IMR-90 (cell line): ENCODE measurements at regions not wholly inside any gene's neighbourhood (a gene's known extent, or its start where the extent isn't known, plus 50 kb on each side); places are given as distances from the start of the nearest gene placed in this dataset.

Experiments used
- ATAC-seq: fragments of 200-7000 bp; cut with Tn5 transposase; 2 replicates; pipeline ENCODE4 v1.9.1; 2020; ENCODE audit warnings: low read depth, mild to moderate bottlenecking, moderate library complexity
- BruUV-seq: library from RNA; stranded (reverse); fragments of 400-500 nt; replicated peaks from 2 replicates; lab custom pipeline; 2021; lab: Mats Ljungman, UMichigan
- CTCF ChIA-PET: fragments of 300-600 bp; formaldehyde crosslinking; extraction: SDS; loops from one replicate; lab custom pipeline; 2021; ENCODE audit warnings: antibody characterized with exemption; lab: Yijun Ruan, JAX
- POLR2A ChIA-PET: fragments of 300-600 bp; sonication (Branson Sonifier 250); formaldehyde crosslinking; loops from one replicate; lab custom pipeline; 2022; ENCODE audit warnings: antibody characterized with exemption; ENCODE audit not compliant: unreplicated experiment; lab: Charles Lee
- DNase-seq: peaks from one replicate; pipeline ENCODE4 v3.0.0; 2013
- H2AFZ ChIP-seq: replicated peaks from 2 replicates; pipeline ENCODE3; 2013; ENCODE audit warnings: low read length, mild to moderate bottlenecking; ENCODE audit not compliant: poor library complexity
- H2AK5ac ChIP-seq: 2 replicates; pipeline ENCODE4 v1.6.1; 2013; ENCODE audit warnings: low read depth, low read length, inconsistent platforms
- H2AK9ac ChIP-seq: replicated peaks from 2 replicates; pipeline ENCODE3; 2013; ENCODE audit warnings: mild to moderate bottlenecking, low read depth, low read length, moderate library complexity; ENCODE audit not compliant: poor library complexity
- H2BK120ac ChIP-seq: 2 replicates; pipeline ENCODE4 v1.6.1; 2013; ENCODE audit warnings: low read depth, low read length, inconsistent platforms
- H2BK15ac ChIP-seq: 3 replicates; pipeline ENCODE4 v1.6.1; 2013; ENCODE audit warnings: low read depth, low read length, inconsistent platforms
- H2BK20ac ChIP-seq: 2 replicates; pipeline ENCODE4 v1.6.1; 2013; ENCODE audit warnings: low read depth, mild to moderate bottlenecking, inconsistent platforms, low read length, moderate library complexity
- H2BK5ac ChIP-seq: 2 replicates; pipeline ENCODE4 v1.6.1; 2013; ENCODE audit warnings: mild to moderate bottlenecking, low read depth, low read length, inconsistent platforms; ENCODE audit not compliant: poor library complexity, severe bottlenecking
- H3K14ac ChIP-seq: replicated peaks from 2 replicates; pipeline ENCODE4 v1.6.1; 2013; ENCODE audit warnings: low read depth, low read length, inconsistent platforms
- H3K18ac ChIP-seq: 2 replicates; pipeline ENCODE4 v1.6.1; 2013; ENCODE audit warnings: low read depth, low read length, control low read depth
- H3K23ac ChIP-seq: 2 replicates; pipeline ENCODE4 v1.6.1; 2013; ENCODE audit warnings: low read depth, low read length, inconsistent platforms
- H3K27ac ChIP-seq: 2 replicates; pipeline ENCODE4 v1.5.1; 2013; ENCODE audit warnings: mild to moderate bottlenecking, control low read depth, low read length; ENCODE audit not compliant: insufficient read depth
- H3K27me3 ChIP-seq: 2 replicates; pipeline ENCODE4 v1.6.1; 2013; ENCODE audit warnings: low read length; ENCODE audit not compliant: control insufficient read depth, insufficient read depth
- H3K36me3 ChIP-seq: 2 replicates; pipeline ENCODE4 v1.6.1; 2013; ENCODE audit warnings: low read length, mixed read lengths; ENCODE audit not compliant: control insufficient read depth, insufficient read depth
- H3K4ac ChIP-seq: 2 replicates; pipeline ENCODE4 v1.6.1; 2013; ENCODE audit warnings: low read depth, low read length, inconsistent platforms
- H3K4me1 ChIP-seq: 2 replicates; pipeline ENCODE4 v1.6.1; 2013; ENCODE audit warnings: low read length, mixed read lengths; ENCODE audit not compliant: control insufficient read depth, insufficient read depth
- H3K4me2 ChIP-seq: 2 replicates; pipeline ENCODE4 v1.6.1; 2013; ENCODE audit warnings: low read depth, mild to moderate bottlenecking, control low read depth, low read length, moderate library complexity
- H3K4me3 ChIP-seq: 2 replicates; pipeline ENCODE4 v1.5.1; 2013; ENCODE audit warnings: low read depth, mild to moderate bottlenecking, control low read depth, low read length, moderate library complexity; ENCODE audit not compliant: insufficient read depth
- H3K56ac ChIP-seq: 2 replicates; pipeline ENCODE4 v1.6.1; 2013; ENCODE audit warnings: low read length, inconsistent platforms; ENCODE audit not compliant: insufficient read depth; ENCODE audit errors: extremely low read depth
- H3K79me1 ChIP-seq, 2 experiments: 2 replicates each; pipeline ENCODE4 v1.6.1; 2013; ENCODE audit warnings: low read length in 2 of 2, inconsistent platforms in 1 of 2, low read depth in 1 of 2
- H3K9ac ChIP-seq: 2 replicates; pipeline ENCODE4 v1.6.1; 2013; ENCODE audit warnings: low read depth, low read length, control low read depth
- H3K9me1 ChIP-seq: 2 replicates; pipeline ENCODE4 v1.6.1; 2013; ENCODE audit warnings: low read length, inconsistent platforms; ENCODE audit not compliant: insufficient read depth
- H3K9me3 ChIP-seq: 2 replicates; pipeline ENCODE4 v1.6.1; 2013; ENCODE audit warnings: low read length; ENCODE audit not compliant: control insufficient read depth, insufficient read depth
- H4K20me1 ChIP-seq: 2 replicates; pipeline ENCODE4 v1.6.1; 2013; ENCODE audit warnings: low read length, inconsistent platforms; ENCODE audit not compliant: insufficient read depth
- H4K5ac ChIP-seq: 2 replicates; pipeline ENCODE4 v1.6.1; 2013; ENCODE audit warnings: mild to moderate bottlenecking, low read depth, low read length, control low read depth
- H4K8ac ChIP-seq, 2 experiments: 2 replicates each; pipeline ENCODE4 v1.6.1; 2013; ENCODE audit warnings: low read depth in 2 of 2, low read length in 2 of 2, control low read depth in 1 of 2, inconsistent platforms in 1 of 2
- H4K91ac ChIP-seq: 2 replicates; pipeline ENCODE4 v1.6.1; 2013; ENCODE audit warnings: low read depth, low read length, inconsistent platforms; ENCODE audit not compliant: insufficient read depth
- BHLHE40 ChIP-seq: fragments of 150-350 bp; IDR thresholded peaks from 2 replicates; pipeline ENCODE4 v1.6.1; 2016; ENCODE audit warnings: mild to moderate bottlenecking, low read depth, low read length
- CEBPB ChIP-seq: IDR thresholded peaks from 2 replicates; pipeline ENCODE4 v1.6.1; 2012; ENCODE audit warnings: low read depth, low read length, improper control_type of control experiment
- CHD1 ChIP-seq: IDR thresholded peaks from 2 replicates; pipeline ENCODE4 v1.6.1; 2012; ENCODE audit warnings: low read depth, low read length, improper control_type of control experiment
- FOS ChIP-seq: fragments of 150-350 bp; IDR thresholded peaks from 2 replicates; pipeline ENCODE4 v1.6.1; 2016; ENCODE audit warnings: low read depth, low read length
- MAFK ChIP-seq: IDR thresholded peaks from 2 replicates; pipeline ENCODE4 v1.6.1; 2012; ENCODE audit warnings: low read depth, low read length, improper control_type of control experiment
- MAZ ChIP-seq: IDR thresholded peaks from 2 replicates; pipeline ENCODE4 v1.6.1; 2012; ENCODE audit warnings: low read depth, mild to moderate bottlenecking, low read length, improper control_type of control experiment, moderate library complexity, borderline replicate concordance
- MXI1 ChIP-seq: IDR thresholded peaks from 2 replicates; pipeline ENCODE4 v1.6.1; 2012; ENCODE audit warnings: low read depth, mild to moderate bottlenecking, low read length, moderate library complexity, borderline replicate concordance
- NFE2L2 ChIP-seq: fragments of 150-350 bp; IDR thresholded peaks from 2 replicates; pipeline ENCODE4 v1.6.1; 2016; ENCODE audit warnings: low read depth, mild to moderate bottlenecking, low read length
- POLR2A ChIP-seq: IDR thresholded peaks from 2 replicates; pipeline ENCODE4 v1.6.1; 2012; ENCODE audit warnings: mild to moderate bottlenecking, low read depth, low read length
- RAD21 ChIP-seq: IDR thresholded peaks from 2 replicates; pipeline ENCODE4 v1.6.1; 2012; ENCODE audit warnings: low read length, improper control_type of control experiment
- RCOR1 ChIP-seq: IDR thresholded peaks from 2 replicates; pipeline ENCODE4 v1.6.1; 2012; ENCODE audit warnings: mild to moderate bottlenecking, low read length, improper control_type of control experiment; ENCODE audit not compliant: insufficient replicate concordance
- RFX5 ChIP-seq: IDR thresholded peaks from 2 replicates; pipeline ENCODE4 v1.8.0; 2012; ENCODE audit warnings: low read depth, mild to moderate bottlenecking, low read length, moderate library complexity
- SMC3 ChIP-seq: fragments of 150-350 bp; IDR thresholded peaks from 2 replicates; pipeline ENCODE4 v1.6.1; 2016; ENCODE audit warnings: low read depth, mild to moderate bottlenecking, antibody characterized with exemption, low read length, moderate library complexity
- WGBS, 2 experiments: methylation state at CpG; one replicate each; pipeline versions ENCODE4 v1.1.5 to v1.1.7; 2013; ENCODE audit warnings: missing lambda C conversion rate in 2 of 2; ENCODE audit not compliant: insufficient read length in 1 of 2; ENCODE audit errors: extremely low coverage in 2 of 2; 5-methylcytosine and 5-hydroxymethylcytosine counted together
- dilution Hi-C: fragments of 300-500 bp; cut with HindIII; formaldehyde crosslinking; loops from one replicate; pipeline ENCODE4 v1.14.3; 2018; ENCODE audit warnings: low sequenced_read_pairs; ENCODE audit not compliant: unreplicated experiment
- in situ Hi-C: fragments of 300-500 bp; cut with MboI; formaldehyde crosslinking; loops from 3 replicates; pipeline ENCODE4 v1.14.3; 2019; ENCODE audit warnings: low sequenced_read_pairs, inconsistent platforms, mixed read lengths
- intact Hi-C: fragments of 100-400 bp; cut with micrococcal nuclease; formaldehyde crosslinking; loops from 2 replicates; pipeline ENCODE4 v1.10.0; 2022
- TF ChIP-seq, protein P1 (sequence below): fragments of 150-350 bp; IDR thresholded peaks from 2 replicates; pipeline ENCODE4 v1.6.1; 2016; ENCODE audit warnings: low read depth, mild to moderate bottlenecking, low read length, moderate library complexity, borderline replicate concordance
- TF ChIP-seq, protein P2 (sequence below): conservative IDR thresholded peaks from 2 replicates; pipeline ENCODE4 v1.5.1; 2012; ENCODE audit warnings: mild to moderate bottlenecking, low read depth, low read length, improper control_type of control experiment
- TF ChIP-seq, protein P3 (sequence below): fragments of 150-350 bp; IDR thresholded peaks from 2 replicates; pipeline ENCODE4 v1.6.1; 2017; ENCODE audit warnings: mild to moderate bottlenecking, antibody characterized with exemption, low read length, low read depth

DNA sequence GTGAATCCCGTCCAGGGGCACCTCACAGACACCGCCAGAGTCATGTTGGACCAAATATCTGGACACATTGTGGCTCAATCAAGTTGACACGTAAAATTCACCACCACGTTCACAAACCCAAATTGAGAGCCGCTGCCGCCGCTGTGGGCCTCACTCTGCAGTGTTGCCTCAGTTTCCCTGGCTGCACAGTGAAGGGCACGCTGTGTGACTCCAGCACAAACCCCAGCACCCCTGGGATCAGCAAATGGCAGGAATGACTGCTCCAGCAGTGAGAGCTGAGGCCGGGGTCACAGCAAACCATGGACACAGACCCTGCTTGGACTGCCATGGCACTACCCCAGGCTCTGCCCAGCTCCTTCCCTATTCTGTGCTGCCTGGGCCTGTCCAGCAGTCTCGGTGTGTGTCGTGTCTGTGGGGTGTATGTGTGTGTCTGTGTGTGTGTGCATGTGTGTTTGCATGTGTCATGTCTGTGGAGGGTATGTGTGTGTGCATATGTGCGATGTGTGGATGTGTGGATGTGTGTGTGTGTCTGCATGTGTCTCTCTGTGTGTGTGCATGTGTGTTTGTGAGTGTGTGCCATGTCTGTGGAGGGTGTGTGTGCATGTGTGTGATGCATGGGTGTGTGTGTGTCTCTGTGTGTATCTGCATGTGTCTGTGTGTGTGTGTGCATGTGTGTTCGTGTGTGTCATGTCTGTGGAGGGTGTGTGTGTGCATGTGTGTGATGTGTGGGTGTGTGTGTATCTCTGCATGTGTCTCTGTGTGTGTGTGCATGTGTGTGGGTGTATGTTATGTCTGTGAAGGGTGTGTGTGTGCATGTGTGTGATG lies 52.2 kb upstream of the ADRA2C start:
- TF ChIP-seq POLR2A (no peak), MAZ (no peak), CEBPB (no peak), NFE2L2 (no peak), FOS (no peak), MXI1 (no peak), SMC3 (no peak), CHD1 (no peak), BHLHE40 (no peak), RCOR1 (no peak), RFX5 (no peak), RAD21 (no peak), MAFK (no peak)
- TF ChIP-seq, protein P1, sequence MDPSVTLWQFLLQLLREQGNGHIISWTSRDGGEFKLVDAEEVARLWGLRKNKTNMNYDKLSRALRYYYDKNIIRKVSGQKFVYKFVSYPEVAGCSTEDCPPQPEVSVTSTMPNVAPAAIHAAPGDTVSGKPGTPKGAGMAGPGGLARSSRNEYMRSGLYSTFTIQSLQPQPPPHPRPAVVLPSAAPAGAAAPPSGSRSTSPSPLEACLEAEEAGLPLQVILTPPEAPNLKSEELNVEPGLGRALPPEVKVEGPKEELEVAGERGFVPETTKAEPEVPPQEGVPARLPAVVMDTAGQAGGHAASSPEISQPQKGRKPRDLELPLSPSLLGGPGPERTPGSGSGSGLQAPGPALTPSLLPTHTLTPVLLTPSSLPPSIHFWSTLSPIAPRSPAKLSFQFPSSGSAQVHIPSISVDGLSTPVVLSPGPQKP: no peak
- TF ChIP-seq, protein P2, sequence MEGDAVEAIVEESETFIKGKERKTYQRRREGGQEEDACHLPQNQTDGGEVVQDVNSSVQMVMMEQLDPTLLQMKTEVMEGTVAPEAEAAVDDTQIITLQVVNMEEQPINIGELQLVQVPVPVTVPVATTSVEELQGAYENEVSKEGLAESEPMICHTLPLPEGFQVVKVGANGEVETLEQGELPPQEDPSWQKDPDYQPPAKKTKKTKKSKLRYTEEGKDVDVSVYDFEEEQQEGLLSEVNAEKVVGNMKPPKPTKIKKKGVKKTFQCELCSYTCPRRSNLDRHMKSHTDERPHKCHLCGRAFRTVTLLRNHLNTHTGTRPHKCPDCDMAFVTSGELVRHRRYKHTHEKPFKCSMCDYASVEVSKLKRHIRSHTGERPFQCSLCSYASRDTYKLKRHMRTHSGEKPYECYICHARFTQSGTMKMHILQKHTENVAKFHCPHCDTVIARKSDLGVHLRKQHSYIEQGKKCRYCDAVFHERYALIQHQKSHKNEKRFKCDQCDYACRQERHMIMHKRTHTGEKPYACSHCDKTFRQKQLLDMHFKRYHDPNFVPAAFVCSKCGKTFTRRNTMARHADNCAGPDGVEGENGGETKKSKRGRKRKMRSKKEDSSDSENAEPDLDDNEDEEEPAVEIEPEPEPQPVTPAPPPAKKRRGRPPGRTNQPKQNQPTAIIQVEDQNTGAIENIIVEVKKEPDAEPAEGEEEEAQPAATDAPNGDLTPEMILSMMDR: no peak
- TF ChIP-seq, protein P3, sequence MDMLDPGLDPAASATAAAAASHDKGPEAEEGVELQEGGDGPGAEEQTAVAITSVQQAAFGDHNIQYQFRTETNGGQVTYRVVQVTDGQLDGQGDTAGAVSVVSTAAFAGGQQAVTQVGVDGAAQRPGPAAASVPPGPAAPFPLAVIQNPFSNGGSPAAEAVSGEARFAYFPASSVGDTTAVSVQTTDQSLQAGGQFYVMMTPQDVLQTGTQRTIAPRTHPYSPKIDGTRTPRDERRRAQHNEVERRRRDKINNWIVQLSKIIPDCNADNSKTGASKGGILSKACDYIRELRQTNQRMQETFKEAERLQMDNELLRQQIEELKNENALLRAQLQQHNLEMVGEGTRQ: no peak
- no peak for ATAC-seq

More for the DNA sequence above, 52.2 kb upstream of the ADRA2C start:
- Histone ChIP-seq H3K23ac (no peak overlapping the region), H4K5ac (no peak overlapping the region), H3K9me1 (peaks cover 3% of the 10 kb centered on the region; the same call in 1 of the 2 replicates), H2AFZ (no peak overlapping the region), H2AK5ac (no peak overlapping the region), H3K4me1 (no peaks in the 10 kb centered on the region), H3K4me2 (no peak overlapping the region), H3K9me3 (peaks cover 10% of the 10 kb centered on the region), H4K8ac (no peak overlapping the region), H2AK9ac (no peak overlapping the region), H3K56ac (no peak overlapping the region), H3K27ac (no peak overlapping the region), H3K4me3 (no peak overlapping the region), H3K18ac (no peak overlapping the region), H3K9ac (no peak overlapping the region), H2BK120ac (no peak overlapping the region), H3K14ac (no peak overlapping the region), H4K20me1 (no peaks in the 10 kb centered on the region; the same call in 1 of the 2 replicates), H2BK5ac (peak overlapping the region; percentile 77), H3K79me1 (no peaks in the 10 kb centered on the region), H3K27me3 (peaks cover 23% of the 10 kb centered on the region), H3K36me3 (no peaks in the 10 kb centered on the region), H2BK15ac (no peak overlapping the region), H3K4ac (no peak overlapping the region), H4K91ac (no peak overlapping the region), H2BK20ac (no peak overlapping the region)
- POLR2A ChIA-PET: no interaction called here
- dilution Hi-C loops: no loop called here
- no peak for DNase-seq
- intact Hi-C loops: no loop called here
- BruUV-seq: no TSS peak
- in situ Hi-C loops: no loop called here
- CTCF ChIA-PET: no interaction called here
- WGBS, 2 experiments: 70% methylated on average over 9 of the region's 13 CpGs; no CpG with 5 or more reads in 1 of the 2 experiments
